Esophagus muscularis mucosa (tissue), 4 donors: ENCODE measurements at regions not wholly inside any gene's neighbourhood (a gene's known extent, or its start where the extent isn't known, plus 50 kb on each side); places are given as distances from the start of the nearest gene placed in this dataset.
A peak's percentile ranks its signal among the peaks of the same experiment; 100 is the strongest.
"Not testable (repeated sequence)": the region's sequence is repeated elsewhere in the genome, so short reads cannot be mapped to it uniquely, and the experiment has no call there.

ENCODE experiments used
- DNase-seq: peaks from one replicate; pipeline ENCODE4 v3.0.0-alpha.2; 2017; ENCODE audit errors: extremely low spot score
- H3K27ac ChIP-seq, 4 donors: fragments of 200-600 bp; sonication (generic); replicated peaks in 1 of 4; 1 replicate in 3 of 4; 2 replicates in 1 of 4; pipeline ENCODE4 v1.5.1; 2016 to 2019; ENCODE audit warnings: mild to moderate bottlenecking in 1 of 4
- H3K27me3 ChIP-seq, 4 donors: fragments of 200-600 bp; sonication (generic); one replicate each; pipeline versions ENCODE4 v1.5.1 to v1.6.0; 2016 to 2019
- H3K36me3 ChIP-seq, 4 donors: fragments of 200-600 bp; sonication (generic); one replicate each; pipeline ENCODE4 v1.5.1; 2016 to 2019
- H3K4me1 ChIP-seq, 4 donors: fragments of 200-600 bp; sonication (generic); one replicate each; pipeline ENCODE4 v1.5.1; 2016 to 2019
- H3K4me3 ChIP-seq, 4 donors: fragments of 200-600 bp; sonication (generic); 1 replicate in 2 of 4; 2 replicates in 2 of 4; pipeline ENCODE4 v1.5.1; 2016 to 2019; ENCODE audit warnings: mild to moderate bottlenecking in 4 of 4, moderate library complexity in 1 of 4
- H3K9me3 ChIP-seq, 4 donors: fragments of 200-600 bp; sonication (generic); 1 replicate in 3 of 4; 2 replicates in 1 of 4; pipeline ENCODE4 v1.5.1; 2016 to 2019
- EP300 ChIP-seq: sonication (generic); formaldehyde crosslinking; IDR thresholded peaks from one replicate; pipeline ENCODE4 v1.6.1; 2017; ENCODE audit warnings: antibody characterized with exemption
- POLR2A ChIP-seq: fragments of 450-650 bp; IDR thresholded peaks from one replicate; pipeline ENCODE4 v1.6.1; 2017; ENCODE audit warnings: antibody characterized with exemption, moderate library complexity, mild to moderate bottlenecking, low read depth
- POLR2AphosphoS5 ChIP-seq, 2 donors: sonication (generic); formaldehyde crosslinking; IDR thresholded peaks; one replicate each; pipeline ENCODE4 v1.6.1; 2017; ENCODE audit warnings: antibody characterized with exemption in 2 of 2
- WGBS: methylation state at CpG from one replicate; pipeline ENCODE4 v1.1.5; 2018; 5-methylcytosine and 5-hydroxymethylcytosine counted together
- intact Hi-C: fragments of 100-400 bp; cut with DNase I; formaldehyde crosslinking; loops from one replicate; pipeline ENCODE4 v1.15.1; 2023
- TF ChIP-seq, protein P1 (sequence below), 3 experiments: fragments of 200-600 bp in 2 of 3; fragments of 450-650 bp in 1 of 3; sonication (generic) in 2 of 3; IDR thresholded peaks; one replicate each; pipeline ENCODE4 v1.5.1; 2017 to 2019; ENCODE audit warnings: antibody characterized with exemption in 3 of 3, mild to moderate bottlenecking in 2 of 3, moderate library complexity in 1 of 3

GRCh38 chr19:28066988-28067387 is 1146.0 kb downstream of the UQCRFS1 start:
- intact Hi-C loops, result no loop called here
- Histone ChIP-seq H3K27me3 (no peaks in the 10 kb centered on the region), H3K36me3 (no peaks in the 10 kb centered on the region), H3K27ac (no peak overlapping the region), H3K9me3 (no peaks in the 10 kb centered on the region), H3K4me1 (no peaks in the 10 kb centered on the region), H3K4me3 (no peak overlapping the region)
- TF ChIP-seq EP300, result no peak
- TF ChIP-seq POLR2A, result no peak
- TF ChIP-seq POLR2AphosphoS5 (IDR thresholded peaks at IDR 0.05), result no peak
- TF ChIP-seq, protein P1, sequence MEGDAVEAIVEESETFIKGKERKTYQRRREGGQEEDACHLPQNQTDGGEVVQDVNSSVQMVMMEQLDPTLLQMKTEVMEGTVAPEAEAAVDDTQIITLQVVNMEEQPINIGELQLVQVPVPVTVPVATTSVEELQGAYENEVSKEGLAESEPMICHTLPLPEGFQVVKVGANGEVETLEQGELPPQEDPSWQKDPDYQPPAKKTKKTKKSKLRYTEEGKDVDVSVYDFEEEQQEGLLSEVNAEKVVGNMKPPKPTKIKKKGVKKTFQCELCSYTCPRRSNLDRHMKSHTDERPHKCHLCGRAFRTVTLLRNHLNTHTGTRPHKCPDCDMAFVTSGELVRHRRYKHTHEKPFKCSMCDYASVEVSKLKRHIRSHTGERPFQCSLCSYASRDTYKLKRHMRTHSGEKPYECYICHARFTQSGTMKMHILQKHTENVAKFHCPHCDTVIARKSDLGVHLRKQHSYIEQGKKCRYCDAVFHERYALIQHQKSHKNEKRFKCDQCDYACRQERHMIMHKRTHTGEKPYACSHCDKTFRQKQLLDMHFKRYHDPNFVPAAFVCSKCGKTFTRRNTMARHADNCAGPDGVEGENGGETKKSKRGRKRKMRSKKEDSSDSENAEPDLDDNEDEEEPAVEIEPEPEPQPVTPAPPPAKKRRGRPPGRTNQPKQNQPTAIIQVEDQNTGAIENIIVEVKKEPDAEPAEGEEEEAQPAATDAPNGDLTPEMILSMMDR (IDR thresholded peaks at IDR 0.05), result no peak
- no peak for DNase-seq
- WGBS, result 98% methylated on average over 4 of the region's 8 CpGs

- DNase-seq, result no peak
- H3K36me3 ChIP-seq, result no peaks in the 10 kb centered on the region
- 87% methylated on average over 3 of the region's 3 CpGs for WGBS
- H3K27ac ChIP-seq, result no peak overlapping the region
- TF ChIP-seq EP300 (no peak), POLR2AphosphoS5 (IDR thresholded peaks at IDR 0.05) (no peak), POLR2A (no peak)
- TF ChIP-seq, protein P1 (IDR thresholded peaks at IDR 0.05), result no peak
- intact Hi-C loops, result no loop called here
- H3K4me1 ChIP-seq, result no peaks in the 10 kb centered on the region
- H3K27me3 ChIP-seq, result no peaks in the 10 kb centered on the region
- no peak overlapping the region for H3K4me3 ChIP-seq
- no peaks in the 10 kb centered on the region for H3K9me3 ChIP-seq
These were observed 1146.8 kb downstream of the UQCRFS1 start for GRCh38 chr19:28066161-28066560.

- intact Hi-C loops, result no loop called here
- Histone ChIP-seq H3K4me1 (no peaks in the 10 kb centered on the region), H3K4me3 (no peak overlapping the region), H3K9me3 (no peaks in the 10 kb centered on the region), H3K36me3 (no peaks in the 10 kb centered on the region), H3K27me3 (no peaks in the 10 kb centered on the region), H3K27ac (no peak overlapping the region)
- TF ChIP-seq POLR2AphosphoS5 (IDR thresholded peaks at IDR 0.05) (no peak), EP300 (no peak), POLR2A (no peak)
- TF ChIP-seq, protein P1 (IDR thresholded peaks at IDR 0.05), result no peak
- WGBS, result 21% methylated on average over 1 of the region's 1 CpG
- no peak for DNase-seq
These were observed 1147.9 kb downstream of the UQCRFS1 start for GRCh38 chr19:28065026-28065425.

DNA sequence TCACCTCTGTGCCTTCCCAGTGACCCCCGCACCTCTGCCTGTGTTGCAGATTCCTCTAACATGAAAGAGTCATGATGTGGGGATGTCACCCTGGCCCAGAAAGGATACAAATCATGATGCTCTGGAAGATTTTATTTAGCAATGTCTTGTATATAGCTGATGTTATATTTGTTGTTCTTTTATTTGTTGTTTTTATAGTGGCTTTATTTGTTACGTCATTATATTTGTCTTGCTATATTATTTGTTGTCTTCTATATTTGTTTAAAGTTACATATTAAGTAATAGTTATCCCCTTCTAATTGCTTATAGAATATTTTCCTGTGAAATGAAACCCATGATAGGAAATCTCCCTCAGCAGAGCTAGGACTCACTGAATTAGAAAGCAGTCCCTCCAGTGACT is 1149.2 kb downstream of the UQCRFS1 start:
- H3K27ac ChIP-seq, result no peak overlapping the region
- no peaks in the 10 kb centered on the region for H3K36me3 ChIP-seq
- 95% methylated on average over 2 of the region's 2 CpGs for WGBS
- H3K4me3 ChIP-seq, result no peak overlapping the region
- intact Hi-C loops, result no loop called here
- peaks cover 0 to 1% (median 0%) of the 10 kb centered on the region in 4 donors for H3K9me3 ChIP-seq
- no peak for DNase-seq
- TF ChIP-seq POLR2A (no peak), EP300 (no peak), POLR2AphosphoS5 (IDR thresholded peaks at IDR 0.05) (no peak)
- TF ChIP-seq, protein P1 (IDR thresholded peaks at IDR 0.05), result no peak
- H3K27me3 ChIP-seq, result no peaks in the 10 kb centered on the region
- no peaks in the 10 kb centered on the region for H3K4me1 ChIP-seq

GRCh38 chr19:28061111-28061510 is 1151.8 kb downstream of the UQCRFS1 start:
- H3K4me1 ChIP-seq, result no peaks in the 10 kb centered on the region
- peaks cover 0 to 8% (median 6%) of the 10 kb centered on the region in 4 donors for H3K9me3 ChIP-seq
- intact Hi-C loops, result no loop called here
- no peak overlapping the region for H3K27ac ChIP-seq
- no peaks in the 10 kb centered on the region for H3K27me3 ChIP-seq
- H3K4me3 ChIP-seq, result no peak overlapping the region
- no peaks in the 10 kb centered on the region for H3K36me3 ChIP-seq
- WGBS, result 100% methylated on average over 1 of the region's 1 CpG
- peak; percentile 87 for DNase-seq
- TF ChIP-seq POLR2AphosphoS5 (IDR thresholded peaks at IDR 0.05) (no peak), EP300 (no peak), POLR2A (no peak)
- TF ChIP-seq, protein P1 (IDR thresholded peaks at IDR 0.05), result no peak

- H3K27me3 ChIP-seq, H3K9me3 ChIP-seq, H3K36me3 ChIP-seq, H3K4me1 ChIP-seq, DNase-seq, H3K4me3 ChIP-seq, H3K27ac ChIP-seq, intact Hi-C loops: not testable (repeated sequence)
These were observed 1155.9 kb downstream of the UQCRFS1 start for GRCh38 chr19:28057026-28057425.
